ENCODE measurements at regions not wholly inside any gene's neighbourhood (a gene's known extent, or its start where the extent isn't known, plus 50 kb on each side); places are given as distances from the start of the nearest gene placed in this dataset.

DNA sequence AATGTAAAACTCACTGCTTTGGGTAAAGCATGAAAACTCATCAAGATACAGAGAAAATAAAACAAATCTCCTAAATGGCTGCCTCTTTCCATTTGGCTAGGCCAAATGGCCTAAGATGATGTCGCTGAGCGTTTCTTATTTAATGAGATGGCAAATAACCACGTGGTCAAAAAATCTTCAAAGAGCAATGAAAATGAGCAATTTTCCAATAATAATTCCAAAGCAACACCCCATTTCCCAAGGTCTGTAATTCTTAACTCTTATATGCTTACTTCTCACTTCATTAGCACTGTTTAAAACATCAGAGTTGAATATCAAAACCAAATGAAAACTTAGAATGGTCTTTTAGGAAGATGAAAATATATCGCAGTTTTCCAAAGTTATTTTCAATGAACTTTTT lies 222.3 kb upstream of the MID1 start:
- WGBS, 2 donors, result 77 to 81% methylated on average over 4 of the region's 4 CpGs
- ATAC-seq (no peak), DNase-seq (no peak)
- Histone ChIP-seq H3K4me1 (no peaks in the 10 kb centered on the region), H3K27me3 (no peaks in the 10 kb centered on the region), H3K36me3 (replicated peaks in 1 of 2; ENCODE audit: insufficient read depth in 1 of 2, low read depth in 2 of 2) (no peaks in the 10 kb centered on the region), H3K9me3 (no peaks in the 10 kb centered on the region), H3K4me3 (no peak overlapping the region), H3K27ac (no peak overlapping the region)
- intact Hi-C loops (cut with DNase I), result no loop called here
- no peak for TF ChIP-seq POLR2A (IDR thresholded peaks at IDR 0.05)
- TF ChIP-seq, protein P1, sequence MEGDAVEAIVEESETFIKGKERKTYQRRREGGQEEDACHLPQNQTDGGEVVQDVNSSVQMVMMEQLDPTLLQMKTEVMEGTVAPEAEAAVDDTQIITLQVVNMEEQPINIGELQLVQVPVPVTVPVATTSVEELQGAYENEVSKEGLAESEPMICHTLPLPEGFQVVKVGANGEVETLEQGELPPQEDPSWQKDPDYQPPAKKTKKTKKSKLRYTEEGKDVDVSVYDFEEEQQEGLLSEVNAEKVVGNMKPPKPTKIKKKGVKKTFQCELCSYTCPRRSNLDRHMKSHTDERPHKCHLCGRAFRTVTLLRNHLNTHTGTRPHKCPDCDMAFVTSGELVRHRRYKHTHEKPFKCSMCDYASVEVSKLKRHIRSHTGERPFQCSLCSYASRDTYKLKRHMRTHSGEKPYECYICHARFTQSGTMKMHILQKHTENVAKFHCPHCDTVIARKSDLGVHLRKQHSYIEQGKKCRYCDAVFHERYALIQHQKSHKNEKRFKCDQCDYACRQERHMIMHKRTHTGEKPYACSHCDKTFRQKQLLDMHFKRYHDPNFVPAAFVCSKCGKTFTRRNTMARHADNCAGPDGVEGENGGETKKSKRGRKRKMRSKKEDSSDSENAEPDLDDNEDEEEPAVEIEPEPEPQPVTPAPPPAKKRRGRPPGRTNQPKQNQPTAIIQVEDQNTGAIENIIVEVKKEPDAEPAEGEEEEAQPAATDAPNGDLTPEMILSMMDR (IDR thresholded peaks at IDR 0.05), result no peak

DNA sequence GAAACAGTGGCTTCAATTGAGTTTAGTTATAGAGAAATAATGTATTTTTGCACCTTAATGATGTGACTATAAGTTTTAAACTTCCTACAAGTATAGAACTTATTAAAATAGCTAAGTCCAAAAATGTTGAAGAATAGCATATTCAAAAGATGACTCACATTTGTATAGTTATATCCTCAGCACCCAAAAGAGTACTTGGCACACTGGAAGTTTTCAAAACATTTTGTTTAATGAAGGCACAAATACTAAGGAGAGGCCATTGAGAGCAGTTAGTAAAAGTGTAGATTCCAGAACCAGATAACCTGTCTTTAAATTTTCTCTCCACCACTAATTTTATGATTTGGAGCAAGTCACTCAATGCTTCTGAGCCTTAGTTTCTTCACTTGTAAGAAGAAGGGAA lies 226.9 kb upstream of the MID1 start:
- Histone ChIP-seq H3K4me3 (no peak overlapping the region), H3K36me3 (replicated peaks in 1 of 2; ENCODE audit: insufficient read depth in 1 of 2, low read depth in 2 of 2) (no peaks in the 10 kb centered on the region), H3K4me1 (no peaks in the 10 kb centered on the region), H3K27me3 (no peaks in the 10 kb centered on the region), H3K9me3 (no peaks in the 10 kb centered on the region), H3K27ac (no peak overlapping the region)
- intact Hi-C loops (cut with DNase I), result no loop called here
- DNase-seq (no peak), ATAC-seq (no peak)
- TF ChIP-seq POLR2A (IDR thresholded peaks at IDR 0.05), result no peak
- TF ChIP-seq, protein P1 (IDR thresholded peaks at IDR 0.05), result no peak

DNA sequence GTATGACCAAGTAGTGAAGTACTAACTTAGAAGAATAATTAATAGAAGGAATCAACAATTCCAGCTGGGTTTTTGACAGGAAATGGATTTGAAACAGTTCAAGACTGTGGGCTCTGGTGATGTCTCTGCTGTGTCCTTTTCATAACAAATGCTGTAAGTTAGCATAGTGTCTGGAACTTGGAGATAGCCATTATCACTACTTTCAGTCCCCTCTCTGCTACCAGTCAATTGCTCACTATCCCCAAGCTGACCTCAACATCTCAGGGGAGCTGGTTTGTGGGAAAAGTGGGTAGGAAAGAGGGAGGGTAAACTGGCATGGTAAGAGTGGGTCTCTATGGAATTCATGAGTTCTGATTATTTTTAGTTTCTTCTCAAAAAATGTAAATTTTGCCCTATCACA lies 231.4 kb upstream of the MID1 start:
- no peak overlapping the region for H3K27ac ChIP-seq

DNA sequence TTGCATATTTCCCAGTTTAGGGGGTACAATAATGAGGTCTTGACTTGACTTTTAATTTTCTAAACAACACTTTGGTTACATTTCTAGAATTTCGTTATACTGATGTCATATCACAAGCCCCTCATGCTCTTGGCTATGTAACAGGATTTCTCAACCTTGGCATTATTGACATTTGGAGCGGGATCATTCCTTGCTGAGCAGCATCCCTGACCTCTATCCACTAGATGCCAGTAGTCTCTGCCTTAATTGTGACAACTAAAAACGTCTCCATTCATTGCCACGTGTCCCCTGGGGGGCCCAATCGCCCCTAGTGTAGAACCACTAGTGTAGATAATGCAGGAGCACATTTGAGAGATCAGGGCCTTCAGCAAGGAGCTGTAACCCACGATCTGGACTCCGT lies 234.2 kb upstream of the MID1 start:
- intact Hi-C loops (cut with DNase I), result no loop called here
- no peak for DNase-seq
- TF ChIP-seq POLR2A (IDR thresholded peaks at IDR 0.05), result no peak
- TF ChIP-seq, protein P1 (IDR thresholded peaks at IDR 0.05), result no peak
- Histone ChIP-seq H3K36me3 (replicated peaks in 1 of 2; ENCODE audit: insufficient read depth in 1 of 2, low read depth in 2 of 2) (no peaks in the 10 kb centered on the region), H3K4me1 (no peaks in the 10 kb centered on the region), H3K27me3 (no peaks in the 10 kb centered on the region), H3K27ac (no peak overlapping the region), H3K9me3 (no peaks in the 10 kb centered on the region), H3K4me3 (no peak overlapping the region)
- WGBS, 2 donors, result 43 to 44% methylated on average over 5 to 7 of the region's 7 CpGs
- no peak for ATAC-seq

More for the DNA sequence above, 231.4 kb upstream of the MID1 start:
- intact Hi-C loops (cut with DNase I), result no loop called here
- no peaks in the 10 kb centered on the region for H3K4me1 ChIP-seq
- no peak overlapping the region for H3K4me3 ChIP-seq
- ATAC-seq, result no peak
- H3K9me3 ChIP-seq, result no peaks in the 10 kb centered on the region
- no peaks in the 10 kb centered on the region for H3K36me3 ChIP-seq (replicated peaks in 1 of 2; ENCODE audit: insufficient read depth in 1 of 2, low read depth in 2 of 2)
- H3K27me3 ChIP-seq, result no peaks in the 10 kb centered on the region
- TF ChIP-seq, protein P1 (IDR thresholded peaks at IDR 0.05), result no peak
- no peak for TF ChIP-seq POLR2A (IDR thresholded peaks at IDR 0.05)
- DNase-seq, result no peak

DNA sequence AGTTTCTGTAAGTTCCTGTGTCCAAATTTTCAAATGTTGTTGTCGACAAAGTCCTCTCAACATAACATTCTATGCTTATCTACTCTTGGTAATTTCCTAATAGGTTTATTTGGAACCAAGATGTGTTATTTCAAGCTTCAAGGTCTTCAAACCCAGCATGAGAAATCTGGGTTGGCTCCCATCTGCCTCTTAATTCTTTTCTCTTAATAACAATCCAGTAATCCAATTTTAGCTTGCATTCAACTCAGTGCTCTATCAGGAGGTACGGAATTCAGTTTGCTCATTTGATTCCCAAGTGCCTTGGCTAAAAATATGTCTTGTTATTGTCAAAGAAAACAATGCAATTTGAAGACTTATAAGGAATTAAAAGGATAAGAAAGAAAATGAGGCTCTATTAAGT lies 235.5 kb upstream of the MID1 start:
- TF ChIP-seq POLR2A (IDR thresholded peaks at IDR 0.05), result no peak
- TF ChIP-seq, protein P1 (IDR thresholded peaks at IDR 0.05), result no peak
- DNase-seq (no peak), ATAC-seq (no peak)
- H3K36me3 ChIP-seq (replicated peaks in 1 of 2; ENCODE audit: insufficient read depth in 1 of 2, low read depth in 2 of 2), result no peaks in the 10 kb centered on the region
- no peak overlapping the region for H3K27ac ChIP-seq
- no peaks in the 10 kb centered on the region for H3K9me3 ChIP-seq
- no peak overlapping the region for H3K4me3 ChIP-seq
- 33 to 43% methylated on average over 2 of the region's 2 CpGs for WGBS, 2 donors
- intact Hi-C loops (cut with DNase I), result no loop called here
- H3K27me3 ChIP-seq, result no peaks in the 10 kb centered on the region
- no peaks in the 10 kb centered on the region for H3K4me1 ChIP-seq
